ENCODE measurements at regions not wholly inside any gene's neighbourhood (a gene's known extent, or its start where the extent isn't known, plus 50 kb on each side); places are given as distances from the start of the nearest gene placed in this dataset.

DNA sequence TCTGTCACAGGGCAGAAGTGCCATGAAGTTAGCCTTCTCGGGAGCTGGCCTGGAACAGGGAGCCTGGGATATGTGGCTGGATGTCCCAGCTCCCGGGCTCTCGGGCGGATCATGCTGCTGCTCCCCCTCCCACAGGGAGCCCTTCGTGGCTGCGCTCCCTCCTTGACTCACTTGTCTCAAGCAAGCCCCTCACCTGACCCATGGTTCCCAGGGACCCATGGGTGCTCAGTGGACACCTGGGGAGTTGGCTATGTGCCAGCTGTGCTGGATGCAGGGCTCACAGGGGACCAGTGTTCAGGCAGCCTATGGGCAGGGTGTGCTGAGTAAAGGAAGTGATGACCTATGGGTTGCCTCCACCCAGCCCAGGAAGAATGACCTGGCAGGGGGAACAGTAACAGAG, 213.1 kb upstream of the SGCG start:
- Histone ChIP-seq H3K4me3 (ENCODE audit: low read depth in 1 of 2, low read length in 1 of 2) (no peak overlapping the region), H3K27ac (no peak overlapping the region), H3K9me3 (no peaks in the 10 kb centered on the region), H3K27me3 (no peaks in the 10 kb centered on the region), H3K4me1 (ENCODE audit: control insufficient read depth in 1 of 2, insufficient read depth in 1 of 2, low read depth in 1 of 2, low read length in 1 of 2) (no peaks in the 10 kb centered on the region), H3K36me3 (no peaks in the 10 kb centered on the region)
- TF ChIP-seq, protein P1, sequence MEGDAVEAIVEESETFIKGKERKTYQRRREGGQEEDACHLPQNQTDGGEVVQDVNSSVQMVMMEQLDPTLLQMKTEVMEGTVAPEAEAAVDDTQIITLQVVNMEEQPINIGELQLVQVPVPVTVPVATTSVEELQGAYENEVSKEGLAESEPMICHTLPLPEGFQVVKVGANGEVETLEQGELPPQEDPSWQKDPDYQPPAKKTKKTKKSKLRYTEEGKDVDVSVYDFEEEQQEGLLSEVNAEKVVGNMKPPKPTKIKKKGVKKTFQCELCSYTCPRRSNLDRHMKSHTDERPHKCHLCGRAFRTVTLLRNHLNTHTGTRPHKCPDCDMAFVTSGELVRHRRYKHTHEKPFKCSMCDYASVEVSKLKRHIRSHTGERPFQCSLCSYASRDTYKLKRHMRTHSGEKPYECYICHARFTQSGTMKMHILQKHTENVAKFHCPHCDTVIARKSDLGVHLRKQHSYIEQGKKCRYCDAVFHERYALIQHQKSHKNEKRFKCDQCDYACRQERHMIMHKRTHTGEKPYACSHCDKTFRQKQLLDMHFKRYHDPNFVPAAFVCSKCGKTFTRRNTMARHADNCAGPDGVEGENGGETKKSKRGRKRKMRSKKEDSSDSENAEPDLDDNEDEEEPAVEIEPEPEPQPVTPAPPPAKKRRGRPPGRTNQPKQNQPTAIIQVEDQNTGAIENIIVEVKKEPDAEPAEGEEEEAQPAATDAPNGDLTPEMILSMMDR (IDR thresholded peaks at IDR 0.05): no peak

- H3K36me3 ChIP-seq: no peaks in the 10 kb centered on the region
- no peaks in the 10 kb centered on the region for H3K27me3 ChIP-seq
- no peak overlapping the region for H3K27ac ChIP-seq
- no peaks in the 10 kb centered on the region for H3K4me1 ChIP-seq (ENCODE audit: control insufficient read depth in 1 of 2, insufficient read depth in 1 of 2, low read depth in 1 of 2, low read length in 1 of 2)
- H3K4me3 ChIP-seq (ENCODE audit: low read depth in 1 of 2, low read length in 1 of 2): no peak overlapping the region
- no peaks in the 10 kb centered on the region for H3K9me3 ChIP-seq
- TF ChIP-seq, protein P1 (IDR thresholded peaks at IDR 0.05): no peak
Observed at GRCh38 chr13:22979952-22980351, 200.8 kb upstream of the SGCG start.

DNA sequence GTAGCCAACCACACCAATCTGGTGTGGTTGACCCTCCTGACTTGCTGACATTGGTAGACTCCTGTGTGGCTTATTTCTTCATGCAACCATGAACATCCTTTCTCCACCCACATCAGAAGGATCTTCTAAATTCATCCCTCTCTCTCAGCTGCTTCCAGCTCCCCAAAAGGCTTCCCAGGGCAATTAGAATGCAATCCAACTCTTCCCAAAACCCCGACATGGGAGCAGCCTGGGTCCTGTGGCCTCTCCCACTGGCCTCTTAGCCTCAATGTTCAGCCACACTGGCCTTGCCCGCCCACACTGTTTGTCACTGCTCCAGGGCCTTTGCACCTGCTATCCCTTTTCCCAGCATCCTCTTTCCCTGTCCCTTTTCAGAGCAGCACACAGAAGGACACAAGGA, 199.8 kb upstream of the SGCG start:
- Histone ChIP-seq H3K36me3 (no peaks in the 10 kb centered on the region), H3K27me3 (no peaks in the 10 kb centered on the region), H3K9me3 (no peaks in the 10 kb centered on the region), H3K4me1 (ENCODE audit: control insufficient read depth in 1 of 2, insufficient read depth in 1 of 2, low read depth in 1 of 2, low read length in 1 of 2) (no peaks in the 10 kb centered on the region), H3K27ac (no peak overlapping the region), H3K4me3 (ENCODE audit: low read depth in 1 of 2, low read length in 1 of 2) (no peak overlapping the region)
- TF ChIP-seq, protein P1 (IDR thresholded peaks at IDR 0.05): no peak

GRCh38 chr13:22993148-22993547, 187.6 kb upstream of the SGCG start:
- Histone ChIP-seq H3K4me3 (ENCODE audit: low read depth in 1 of 2, low read length in 1 of 2) (no peak overlapping the region), H3K27ac (no peak overlapping the region), H3K4me1 (ENCODE audit: control insufficient read depth in 1 of 2, insufficient read depth in 1 of 2, low read depth in 1 of 2, low read length in 1 of 2) (no peaks in the 10 kb centered on the region), H3K36me3 (no peaks in the 10 kb centered on the region), H3K9me3 (no peaks in the 10 kb centered on the region), H3K27me3 (no peaks in the 10 kb centered on the region)
- TF ChIP-seq, protein P1 (IDR thresholded peaks at IDR 0.05): no peak

- Histone ChIP-seq H3K36me3 (no peaks in the 10 kb centered on the region), H3K4me3 (ENCODE audit: low read depth in 1 of 2, low read length in 1 of 2) (no peak overlapping the region), H3K4me1 (ENCODE audit: control insufficient read depth in 1 of 2, insufficient read depth in 1 of 2, low read depth in 1 of 2, low read length in 1 of 2) (no peaks in the 10 kb centered on the region), H3K27me3 (no peaks in the 10 kb centered on the region), H3K9me3 (no peaks in the 10 kb centered on the region), H3K27ac (no peak overlapping the region)
- TF ChIP-seq, protein P1 (IDR thresholded peaks at IDR 0.05): no peak
Observed at GRCh38 chr13:23003446-23003845, 177.3 kb upstream of the SGCG start.

DNA sequence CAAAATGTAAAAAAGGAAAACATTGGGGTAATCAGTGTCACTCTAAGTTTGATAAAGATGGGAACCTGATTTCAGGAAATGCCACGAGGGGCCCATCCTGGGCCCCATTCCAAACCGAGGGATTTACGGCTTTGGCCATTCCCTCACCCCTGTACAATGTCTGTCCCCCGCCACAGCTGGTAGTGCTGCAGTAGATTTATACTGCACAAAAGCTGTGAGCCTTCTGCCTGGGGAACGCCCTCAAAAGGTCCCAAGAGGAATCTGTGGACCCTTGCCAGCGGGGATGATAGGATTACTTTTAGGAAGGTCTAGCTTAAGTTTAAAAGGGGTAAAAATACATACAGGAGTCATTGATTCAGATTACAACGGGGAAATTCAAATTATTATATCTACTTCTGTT, 173.4 kb upstream of the SGCG start:
- no peaks in the 10 kb centered on the region for H3K9me3 ChIP-seq
- no peaks in the 10 kb centered on the region for H3K4me1 ChIP-seq (ENCODE audit: control insufficient read depth in 1 of 2, insufficient read depth in 1 of 2, low read depth in 1 of 2, low read length in 1 of 2)
- TF ChIP-seq, protein P1 (IDR thresholded peaks at IDR 0.05): no peak
- H3K27ac ChIP-seq: no peak overlapping the region
- H3K36me3 ChIP-seq: no peaks in the 10 kb centered on the region
- no peaks in the 10 kb centered on the region for H3K27me3 ChIP-seq
- no peak overlapping the region for H3K4me3 ChIP-seq (ENCODE audit: low read depth in 1 of 2, low read length in 1 of 2)
